Posterior cingulate gyrus (tissue), 11 donors: ENCODE measurements at regions not wholly inside any gene's neighbourhood (a gene's known extent, or its start where the extent isn't known, plus 50 kb on each side); places are given as distances from the start of the nearest gene placed in this dataset.

Source experiments
- DNase-seq, 10 donors: peaks; one replicate each; pipeline versions ENCODE4 v3.0.0 to v3.0.0-alpha.2; 2020 to 2021; ENCODE audit warnings: mixed read lengths in 3 of 10
- intact Hi-C: fragments of 100-400 bp; cut with DNase I; formaldehyde crosslinking; loops from one replicate; pipeline ENCODE4 v1.15.1; 2023

- peak in 1 of 10 donors; percentile 45 for DNase-seq
- intact Hi-C loops: no loop called here
These were observed 424.4 kb upstream of the FAM241A start for GRCh38 chr4:111720866-111721265.

GRCh38 chr4:111722213-111722720 lies 423.0 kb upstream of the FAM241A start:
- DNase-seq: no peak
- intact Hi-C loops: no loop called here

- intact Hi-C loops: no loop called here
These were observed 408.7 kb upstream of the FAM241A start for GRCh38 chr4:111736516-111736915.

GRCh38 chr4:111744847-111745246 lies 400.4 kb upstream of the FAM241A start:
- no peak for DNase-seq
- intact Hi-C loops: no loop called here

More at GRCh38 chr4:111736516-111736915, 408.7 kb upstream of the FAM241A start:
- DNase-seq: no peak

GRCh38 chr4:111748157-111748556 lies 397.1 kb upstream of the FAM241A start:
- intact Hi-C loops: no loop called here
- no peak for DNase-seq

- intact Hi-C loops: no loop called here
- DNase-seq: no peak
These were observed 391.3 kb upstream of the FAM241A start for GRCh38 chr4:111754003-111754402.

- peak in 2 of 10 donors; percentile 24 to 38 for DNase-seq
- intact Hi-C loops: no loop called here
These were observed 389.7 kb upstream of the FAM241A start for GRCh38 chr4:111755571-111755970.

GRCh38 chr4:111761531-111761930 lies 383.7 kb upstream of the FAM241A start:
- intact Hi-C loops: no loop called here
- no peak for DNase-seq

- peak in 1 of 10 donors; percentile 49 for DNase-seq
These were observed 374.7 kb upstream of the FAM241A start for GRCh38 chr4:111770514-111770913.

GRCh38 chr4:111773858-111774257 lies 371.4 kb upstream of the FAM241A start:
- intact Hi-C loops: no loop called here
- DNase-seq: no peak

More at GRCh38 chr4:111770514-111770913, 374.7 kb upstream of the FAM241A start:
- intact Hi-C loops: no loop called here

GRCh38 chr4:111775556-111776297 lies 369.5 kb upstream of the FAM241A start:
- no peak for DNase-seq
- intact Hi-C loops: no loop called here

- no peak for DNase-seq
- intact Hi-C loops: no loop called here
These were observed 368.7 kb upstream of the FAM241A start for GRCh38 chr4:111776561-111776960.

- intact Hi-C loops: no loop called here
- DNase-seq: no peak
These were observed 366.7 kb upstream of the FAM241A start for GRCh38 chr4:111778543-111778942.

- no peak for DNase-seq
- intact Hi-C loops: no loop called here
These were observed 364.3 kb upstream of the FAM241A start for GRCh38 chr4:111780965-111781364.

- DNase-seq: no peak
- intact Hi-C loops: no loop called here
These were observed 363.6 kb upstream of the FAM241A start for GRCh38 chr4:111781611-111782010.

GRCh38 chr4:111788099-111788498 lies 357.2 kb upstream of the FAM241A start:
- intact Hi-C loops: no loop called here
- DNase-seq: no peak

- DNase-seq: no peak
- intact Hi-C loops: no loop called here
These were observed 355.2 kb upstream of the FAM241A start for GRCh38 chr4:111789901-111790640.

GRCh38 chr4:111792632-111793031 lies 352.6 kb upstream of the FAM241A start:
- intact Hi-C loops: no loop called here
- DNase-seq: no peak

GRCh38 chr4:111793433-111794091 lies 351.7 kb upstream of the FAM241A start:
- intact Hi-C loops: no loop called here
- no peak for DNase-seq

- intact Hi-C loops: no loop called here
- DNase-seq: no peak
These were observed 347.6 kb upstream of the FAM241A start for GRCh38 chr4:111797455-111798163.

- intact Hi-C loops: no loop called here
- DNase-seq: no peak
These were observed 346.4 kb upstream of the FAM241A start for GRCh38 chr4:111798840-111799239.
